IMR-90 (cell line): ENCODE measurements at regions not wholly inside any gene's neighbourhood (a gene's known extent, or its start where the extent isn't known, plus 50 kb on each side); places are given as distances from the start of the nearest gene placed in this dataset.
A peak's percentile ranks its signal among the peaks of the same experiment; 100 is the strongest.

Source experiments
- ATAC-seq: fragments of 200-7000 bp; cut with Tn5 transposase; 2 replicates; pipeline ENCODE4 v1.9.1; 2020; ENCODE audit warnings: low read depth, mild to moderate bottlenecking, moderate library complexity
- BruUV-seq: library from RNA; stranded (reverse); fragments of 400-500 nt; replicated peaks from 2 replicates; lab custom pipeline; 2021; lab: Mats Ljungman, UMichigan
- CTCF ChIA-PET: fragments of 300-600 bp; formaldehyde crosslinking; extraction: SDS; loops from one replicate; lab custom pipeline; 2021; ENCODE audit warnings: antibody characterized with exemption; lab: Yijun Ruan, JAX
- POLR2A ChIA-PET: fragments of 300-600 bp; sonication (Branson Sonifier 250); formaldehyde crosslinking; loops from one replicate; lab custom pipeline; 2022; ENCODE audit warnings: antibody characterized with exemption; ENCODE audit not compliant: unreplicated experiment; lab: Charles Lee
- DNase-seq: peaks from one replicate; pipeline ENCODE4 v3.0.0; 2013
- H2AFZ ChIP-seq: replicated peaks from 2 replicates; pipeline ENCODE3; 2013; ENCODE audit warnings: low read length, mild to moderate bottlenecking; ENCODE audit not compliant: poor library complexity
- H2AK5ac ChIP-seq: 2 replicates; pipeline ENCODE4 v1.6.1; 2013; ENCODE audit warnings: low read depth, low read length, inconsistent platforms
- H2AK9ac ChIP-seq: replicated peaks from 2 replicates; pipeline ENCODE3; 2013; ENCODE audit warnings: mild to moderate bottlenecking, low read depth, low read length, moderate library complexity; ENCODE audit not compliant: poor library complexity
- H2BK120ac ChIP-seq: 2 replicates; pipeline ENCODE4 v1.6.1; 2013; ENCODE audit warnings: low read depth, low read length, inconsistent platforms
- H2BK15ac ChIP-seq: 3 replicates; pipeline ENCODE4 v1.6.1; 2013; ENCODE audit warnings: low read depth, low read length, inconsistent platforms
- H2BK20ac ChIP-seq: 2 replicates; pipeline ENCODE4 v1.6.1; 2013; ENCODE audit warnings: low read depth, mild to moderate bottlenecking, inconsistent platforms, low read length, moderate library complexity
- H2BK5ac ChIP-seq: 2 replicates; pipeline ENCODE4 v1.6.1; 2013; ENCODE audit warnings: mild to moderate bottlenecking, low read depth, low read length, inconsistent platforms; ENCODE audit not compliant: poor library complexity, severe bottlenecking
- H3K14ac ChIP-seq: replicated peaks from 2 replicates; pipeline ENCODE4 v1.6.1; 2013; ENCODE audit warnings: low read depth, low read length, inconsistent platforms
- H3K18ac ChIP-seq: 2 replicates; pipeline ENCODE4 v1.6.1; 2013; ENCODE audit warnings: low read depth, low read length, control low read depth
- H3K23ac ChIP-seq: 2 replicates; pipeline ENCODE4 v1.6.1; 2013; ENCODE audit warnings: low read depth, low read length, inconsistent platforms
- H3K27ac ChIP-seq: 2 replicates; pipeline ENCODE4 v1.5.1; 2013; ENCODE audit warnings: mild to moderate bottlenecking, control low read depth, low read length; ENCODE audit not compliant: insufficient read depth
- H3K27me3 ChIP-seq: 2 replicates; pipeline ENCODE4 v1.6.1; 2013; ENCODE audit warnings: low read length; ENCODE audit not compliant: control insufficient read depth, insufficient read depth
- H3K36me3 ChIP-seq: 2 replicates; pipeline ENCODE4 v1.6.1; 2013; ENCODE audit warnings: low read length, mixed read lengths; ENCODE audit not compliant: control insufficient read depth, insufficient read depth
- H3K4ac ChIP-seq: 2 replicates; pipeline ENCODE4 v1.6.1; 2013; ENCODE audit warnings: low read depth, low read length, inconsistent platforms
- H3K4me1 ChIP-seq: 2 replicates; pipeline ENCODE4 v1.6.1; 2013; ENCODE audit warnings: low read length, mixed read lengths; ENCODE audit not compliant: control insufficient read depth, insufficient read depth
- H3K4me2 ChIP-seq: 2 replicates; pipeline ENCODE4 v1.6.1; 2013; ENCODE audit warnings: low read depth, mild to moderate bottlenecking, control low read depth, low read length, moderate library complexity
- H3K4me3 ChIP-seq: 2 replicates; pipeline ENCODE4 v1.5.1; 2013; ENCODE audit warnings: low read depth, mild to moderate bottlenecking, control low read depth, low read length, moderate library complexity; ENCODE audit not compliant: insufficient read depth
- H3K56ac ChIP-seq: 2 replicates; pipeline ENCODE4 v1.6.1; 2013; ENCODE audit warnings: low read length, inconsistent platforms; ENCODE audit not compliant: insufficient read depth; ENCODE audit errors: extremely low read depth
- H3K79me1 ChIP-seq, 2 experiments: 2 replicates each; pipeline ENCODE4 v1.6.1; 2013; ENCODE audit warnings: low read length in 2 of 2, inconsistent platforms in 1 of 2, low read depth in 1 of 2
- H3K9ac ChIP-seq: 2 replicates; pipeline ENCODE4 v1.6.1; 2013; ENCODE audit warnings: low read depth, low read length, control low read depth
- H3K9me1 ChIP-seq: 2 replicates; pipeline ENCODE4 v1.6.1; 2013; ENCODE audit warnings: low read length, inconsistent platforms; ENCODE audit not compliant: insufficient read depth
- H3K9me3 ChIP-seq: 2 replicates; pipeline ENCODE4 v1.6.1; 2013; ENCODE audit warnings: low read length; ENCODE audit not compliant: control insufficient read depth, insufficient read depth
- H4K20me1 ChIP-seq: 2 replicates; pipeline ENCODE4 v1.6.1; 2013; ENCODE audit warnings: low read length, inconsistent platforms; ENCODE audit not compliant: insufficient read depth
- H4K5ac ChIP-seq: 2 replicates; pipeline ENCODE4 v1.6.1; 2013; ENCODE audit warnings: mild to moderate bottlenecking, low read depth, low read length, control low read depth
- H4K8ac ChIP-seq, 2 experiments: 2 replicates each; pipeline ENCODE4 v1.6.1; 2013; ENCODE audit warnings: low read depth in 2 of 2, low read length in 2 of 2, control low read depth in 1 of 2, inconsistent platforms in 1 of 2
- H4K91ac ChIP-seq: 2 replicates; pipeline ENCODE4 v1.6.1; 2013; ENCODE audit warnings: low read depth, low read length, inconsistent platforms; ENCODE audit not compliant: insufficient read depth
- RAD21 ChIP-seq: IDR thresholded peaks from 2 replicates; pipeline ENCODE4 v1.6.1; 2012; ENCODE audit warnings: low read length, improper control_type of control experiment
- RFX5 ChIP-seq: IDR thresholded peaks from 2 replicates; pipeline ENCODE4 v1.8.0; 2012; ENCODE audit warnings: low read depth, mild to moderate bottlenecking, low read length, moderate library complexity
- SMC3 ChIP-seq: fragments of 150-350 bp; IDR thresholded peaks from 2 replicates; pipeline ENCODE4 v1.6.1; 2016; ENCODE audit warnings: low read depth, mild to moderate bottlenecking, antibody characterized with exemption, low read length, moderate library complexity
- WGBS, 2 experiments: methylation state at CpG; one replicate each; pipeline versions ENCODE4 v1.1.5 to v1.1.7; 2013; ENCODE audit warnings: missing lambda C conversion rate in 2 of 2; ENCODE audit not compliant: insufficient read length in 1 of 2; ENCODE audit errors: extremely low coverage in 2 of 2; 5-methylcytosine and 5-hydroxymethylcytosine counted together
- dilution Hi-C: fragments of 300-500 bp; cut with HindIII; formaldehyde crosslinking; loops from one replicate; pipeline ENCODE4 v1.14.3; 2018; ENCODE audit warnings: low sequenced_read_pairs; ENCODE audit not compliant: unreplicated experiment
- in situ Hi-C: fragments of 300-500 bp; cut with MboI; formaldehyde crosslinking; loops from 3 replicates; pipeline ENCODE4 v1.14.3; 2019; ENCODE audit warnings: low sequenced_read_pairs, inconsistent platforms, mixed read lengths
- intact Hi-C: fragments of 100-400 bp; cut with micrococcal nuclease; formaldehyde crosslinking; loops from 2 replicates; pipeline ENCODE4 v1.10.0; 2022
- TF ChIP-seq, protein P1 (sequence below): fragments of 150-350 bp; IDR thresholded peaks from 2 replicates; pipeline ENCODE4 v1.6.1; 2017; ENCODE audit warnings: mild to moderate bottlenecking, antibody characterized with exemption, low read length, low read depth
- TF ChIP-seq, protein P2 (sequence below): conservative IDR thresholded peaks from 2 replicates; pipeline ENCODE4 v1.5.1; 2012; ENCODE audit warnings: mild to moderate bottlenecking, low read depth, low read length, improper control_type of control experiment

DNA sequence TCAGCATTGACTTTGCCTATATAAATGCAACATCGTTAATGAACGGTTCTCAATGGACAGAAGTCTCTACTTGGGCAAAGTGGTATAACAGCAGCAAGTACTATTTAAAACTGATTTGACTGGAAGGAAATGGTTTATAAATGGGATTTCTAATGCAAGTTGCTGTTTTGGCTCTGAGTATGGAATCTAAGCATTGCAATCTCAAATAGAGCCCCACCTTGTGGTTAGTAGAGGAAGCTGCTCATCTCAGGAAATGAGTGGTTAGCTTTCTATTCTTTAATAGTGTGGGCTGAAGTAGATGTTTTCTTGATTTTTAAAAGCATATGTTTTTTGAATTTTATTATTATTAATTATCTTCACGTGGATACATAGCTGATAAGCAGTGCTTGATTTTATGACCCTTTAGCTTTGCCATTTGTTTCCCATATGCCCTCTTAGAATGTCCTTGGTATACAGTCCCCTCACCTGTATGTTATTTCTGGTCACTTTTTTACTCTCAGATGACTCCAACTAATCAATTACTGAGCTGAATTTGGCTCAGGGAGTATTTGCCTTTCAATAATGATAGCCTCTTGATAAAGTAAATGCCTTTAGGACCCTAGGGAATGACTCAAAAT lies 67.1 kb downstream of the OXSM start:
- Histone ChIP-seq H3K27me3 (no peaks in the 10 kb centered on the region), H3K9me3 (no peaks in the 10 kb centered on the region), H4K5ac (no peak overlapping the region), H2BK5ac (no peak overlapping the region), H2BK20ac (no peak overlapping the region), H4K91ac (no peak overlapping the region), H3K4ac (no peak overlapping the region), H3K4me3 (no peak overlapping the region), H3K9ac (no peak overlapping the region), H2BK120ac (no peak overlapping the region), H2BK15ac (no peak overlapping the region), H3K4me2 (no peak overlapping the region), H2AK9ac (no peak overlapping the region), H3K36me3 (no peaks in the 10 kb centered on the region), H3K27ac (no peak overlapping the region), H2AK5ac (no peak overlapping the region), H3K4me1 (peaks cover 5% of the 10 kb centered on the region), H3K18ac (no peak overlapping the region), H3K23ac (no peak overlapping the region), H4K20me1 (no peaks in the 10 kb centered on the region), H3K9me1 (no peaks in the 10 kb centered on the region), H2AFZ (no peak overlapping the region), H3K14ac (no peak overlapping the region), H4K8ac (no peak overlapping the region), H3K79me1 (no peaks in the 10 kb centered on the region), H3K56ac (no peak overlapping the region)
- CTCF ChIA-PET, result interaction anchor here (0.6 to 1.7 kb wide), 9 partner anchors 10 to 223 kb away, joined by 3 to 14 read pairs (median 3); partner anchors contain the start of gene NGLY1
- DNase-seq, result peak; percentile 67
- intact Hi-C loops (loop anchor here (1.0 to 2.0 kb wide), 2 partner anchors 74 to 209 kb away; partner anchors contain the start of gene NGLY1), in situ Hi-C loops (no loop called here), dilution Hi-C loops (no loop called here)
- BruUV-seq, result no TSS peak
- TF ChIP-seq SMC3 (peak; percentile 80), RFX5 (no peak), RAD21 (peak; percentile 62)
- TF ChIP-seq, protein P1, sequence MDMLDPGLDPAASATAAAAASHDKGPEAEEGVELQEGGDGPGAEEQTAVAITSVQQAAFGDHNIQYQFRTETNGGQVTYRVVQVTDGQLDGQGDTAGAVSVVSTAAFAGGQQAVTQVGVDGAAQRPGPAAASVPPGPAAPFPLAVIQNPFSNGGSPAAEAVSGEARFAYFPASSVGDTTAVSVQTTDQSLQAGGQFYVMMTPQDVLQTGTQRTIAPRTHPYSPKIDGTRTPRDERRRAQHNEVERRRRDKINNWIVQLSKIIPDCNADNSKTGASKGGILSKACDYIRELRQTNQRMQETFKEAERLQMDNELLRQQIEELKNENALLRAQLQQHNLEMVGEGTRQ, result no peak
- TF ChIP-seq, protein P2, sequence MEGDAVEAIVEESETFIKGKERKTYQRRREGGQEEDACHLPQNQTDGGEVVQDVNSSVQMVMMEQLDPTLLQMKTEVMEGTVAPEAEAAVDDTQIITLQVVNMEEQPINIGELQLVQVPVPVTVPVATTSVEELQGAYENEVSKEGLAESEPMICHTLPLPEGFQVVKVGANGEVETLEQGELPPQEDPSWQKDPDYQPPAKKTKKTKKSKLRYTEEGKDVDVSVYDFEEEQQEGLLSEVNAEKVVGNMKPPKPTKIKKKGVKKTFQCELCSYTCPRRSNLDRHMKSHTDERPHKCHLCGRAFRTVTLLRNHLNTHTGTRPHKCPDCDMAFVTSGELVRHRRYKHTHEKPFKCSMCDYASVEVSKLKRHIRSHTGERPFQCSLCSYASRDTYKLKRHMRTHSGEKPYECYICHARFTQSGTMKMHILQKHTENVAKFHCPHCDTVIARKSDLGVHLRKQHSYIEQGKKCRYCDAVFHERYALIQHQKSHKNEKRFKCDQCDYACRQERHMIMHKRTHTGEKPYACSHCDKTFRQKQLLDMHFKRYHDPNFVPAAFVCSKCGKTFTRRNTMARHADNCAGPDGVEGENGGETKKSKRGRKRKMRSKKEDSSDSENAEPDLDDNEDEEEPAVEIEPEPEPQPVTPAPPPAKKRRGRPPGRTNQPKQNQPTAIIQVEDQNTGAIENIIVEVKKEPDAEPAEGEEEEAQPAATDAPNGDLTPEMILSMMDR, result peak; percentile 79
- no CpG with 5 or more reads among the region's 3 CpGs for WGBS, 2 experiments
- POLR2A ChIA-PET, result no interaction called here
- peak; percentile 43; the same call in 1 of the 2 replicates for ATAC-seq
